ENCODE measurements at regions not wholly inside any gene's neighbourhood (a gene's known extent, or its start where the extent isn't known, plus 50 kb on each side); places are given as distances from the start of the nearest gene placed in this dataset.

DNA sequence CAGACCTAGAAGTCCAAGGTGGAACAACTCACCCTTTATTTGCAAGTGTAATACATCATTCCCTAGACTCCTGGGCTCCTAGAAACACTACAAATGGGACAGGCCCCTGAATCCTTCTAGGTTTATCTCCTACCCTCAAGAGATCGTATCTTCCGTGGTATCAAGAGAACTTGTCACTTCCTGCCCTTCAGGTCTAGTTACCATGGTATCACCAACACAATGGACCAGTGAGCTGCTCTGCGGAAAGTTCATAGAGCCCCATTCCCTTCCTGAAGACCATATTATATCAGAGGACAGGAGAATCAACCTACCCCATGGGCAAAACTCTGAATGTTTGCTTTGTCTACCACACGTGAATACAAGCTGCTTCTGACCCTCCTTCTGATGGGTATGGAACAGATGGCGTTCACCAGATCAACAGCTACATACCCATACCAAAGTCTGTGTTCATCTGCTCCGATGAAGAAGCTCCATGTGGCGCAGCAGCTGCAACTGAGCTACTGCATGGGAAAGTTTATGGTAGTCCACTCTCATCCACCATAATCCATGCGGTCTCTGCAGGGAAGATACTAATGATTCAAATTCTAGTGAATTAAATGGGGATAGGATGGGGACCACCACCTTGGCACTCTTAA is 84.6 kb upstream of the KLF13 start:
- no peak for DNase-seq (ENCODE audit: low read depth in 2 of 2, low spot score in 1 of 2)

DNA sequence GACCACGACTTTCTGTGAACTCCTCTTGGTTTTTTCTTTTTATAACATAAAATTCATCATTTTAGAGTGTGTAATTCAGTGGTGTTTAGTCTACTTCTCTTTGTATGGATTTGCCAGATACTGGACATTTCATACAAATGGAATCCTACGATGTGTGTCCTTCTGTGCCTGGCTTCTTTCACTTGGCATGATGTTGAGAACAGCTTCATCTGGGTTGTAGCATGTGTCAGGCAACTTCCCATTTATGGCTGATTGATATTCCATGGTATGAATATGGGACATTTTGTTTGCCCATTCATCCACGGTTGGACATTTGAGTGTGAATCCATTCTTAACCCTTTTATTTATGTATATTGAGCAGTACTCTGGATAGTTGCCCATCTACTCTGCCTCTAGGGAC is 82.7 kb upstream of the KLF13 start:
- no peak for DNase-seq (ENCODE audit: low read depth in 2 of 2, low spot score in 1 of 2)

DNA sequence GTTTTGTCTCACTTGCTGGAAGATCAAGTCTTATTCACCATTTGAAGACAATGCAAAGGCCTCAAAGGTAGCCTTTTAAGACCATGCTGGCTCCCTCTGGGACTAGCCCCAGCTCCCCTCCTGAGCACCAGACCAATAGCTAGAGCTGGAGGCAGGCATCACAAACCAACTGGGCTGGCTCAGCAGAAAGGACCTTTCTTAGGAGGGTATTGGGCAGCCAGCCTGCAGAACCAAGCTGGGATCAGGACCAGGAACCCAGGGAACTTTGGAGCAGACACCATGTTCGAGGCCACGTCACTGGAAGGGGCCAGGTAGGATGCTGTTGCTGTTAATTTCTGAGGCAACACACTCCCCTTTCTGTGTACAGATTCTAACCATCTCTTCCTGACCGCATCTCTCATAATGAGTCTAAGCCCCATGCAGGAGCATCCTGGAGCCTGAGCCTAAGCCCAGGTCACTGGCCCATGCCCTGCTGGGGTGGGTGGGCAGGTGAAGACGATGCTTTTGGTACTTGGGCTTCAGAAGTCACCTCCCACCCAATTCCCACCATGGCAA is 81.4 kb upstream of the KLF13 start:
- DNase-seq (ENCODE audit: low read depth in 2 of 2, low spot score in 1 of 2) = no peak

DNA sequence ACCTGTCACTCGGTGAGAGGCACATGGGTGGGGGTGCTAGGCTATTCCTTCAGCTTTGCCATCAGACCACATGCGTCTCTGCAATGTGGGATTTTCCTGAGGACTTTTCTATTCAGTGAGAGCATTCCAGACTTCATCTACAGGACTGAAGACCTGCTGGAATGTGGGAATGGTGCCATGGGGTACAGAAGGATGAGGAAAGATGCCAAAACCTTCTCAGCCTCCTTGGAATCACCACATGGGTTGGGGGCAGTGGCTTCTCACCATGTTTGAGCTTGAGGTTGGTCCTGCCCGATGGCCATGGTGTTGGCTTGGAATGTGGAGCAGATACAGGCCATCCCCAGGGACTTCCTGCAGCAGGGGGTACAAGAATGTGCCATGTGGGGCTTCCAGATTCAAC is 80.9 kb upstream of the KLF13 start:
- DNase-seq (ENCODE audit: low read depth in 2 of 2, low spot score in 1 of 2) = no peak

DNA sequence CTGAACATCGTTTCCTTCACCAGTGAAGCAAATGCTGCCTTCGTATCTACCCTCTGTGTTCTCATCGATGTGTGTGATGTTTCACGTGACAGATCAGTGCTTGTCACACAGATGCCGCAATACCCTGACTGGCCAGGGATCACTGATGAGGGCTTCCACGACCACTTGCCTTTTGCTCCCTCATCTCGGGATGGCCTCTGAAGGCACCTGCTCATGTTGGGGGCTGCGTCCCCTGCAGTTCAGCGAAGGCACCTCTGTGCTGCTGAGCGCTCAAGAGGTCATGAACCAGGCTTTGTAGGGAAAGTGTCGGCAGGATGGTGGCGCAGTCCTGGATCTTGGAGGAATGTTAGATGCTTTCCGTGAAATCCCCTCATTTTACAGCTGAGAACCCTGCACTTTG is 79.2 kb upstream of the KLF13 start:
- DNase-seq (ENCODE audit: low read depth in 2 of 2, low spot score in 1 of 2) = no peak

DNA sequence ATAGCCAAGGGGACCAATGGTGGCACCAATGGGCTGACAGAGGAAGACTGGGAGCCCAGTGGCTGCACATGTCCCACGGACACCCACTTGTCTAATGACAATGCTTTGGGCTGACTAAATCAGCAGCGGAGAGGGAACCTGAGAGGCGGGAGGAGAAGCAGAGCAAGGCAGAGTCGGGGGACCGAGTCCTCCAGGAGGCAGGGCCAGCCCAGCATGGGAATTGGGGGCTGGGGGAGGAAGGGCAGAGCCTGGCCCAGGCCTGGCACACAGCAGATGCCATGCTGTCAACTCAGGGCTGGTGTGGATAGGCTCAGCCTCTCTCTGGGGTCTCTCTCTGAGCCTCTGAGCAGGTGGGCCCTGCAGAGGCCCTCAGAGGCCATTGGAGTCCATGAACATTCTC is 78.4 kb upstream of the KLF13 start:
- no peak for DNase-seq (ENCODE audit: low read depth in 2 of 2, low spot score in 1 of 2)

DNA sequence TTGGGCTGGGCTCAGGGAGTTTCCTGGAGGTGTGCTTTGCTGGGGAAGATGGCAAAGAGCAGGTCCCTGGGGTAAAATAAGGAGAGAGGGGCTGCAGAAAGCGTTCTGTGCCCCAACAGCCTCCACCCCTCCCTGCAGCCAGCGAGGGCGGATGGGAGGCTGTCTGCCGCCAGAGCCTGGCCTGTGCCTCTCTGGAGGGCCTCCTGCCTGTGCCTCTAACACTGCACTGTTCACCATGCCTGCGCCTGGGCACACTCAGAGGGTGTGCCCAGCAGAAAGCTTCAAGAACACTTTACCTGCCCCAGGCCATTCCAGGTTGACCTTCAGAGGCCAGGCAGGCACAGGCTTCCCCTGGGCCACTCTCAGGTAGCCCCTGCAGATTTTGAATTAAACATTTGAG is 77.7 kb upstream of the KLF13 start:
- DNase-seq (ENCODE audit: low read depth in 2 of 2, low spot score in 1 of 2) = no peak

DNA sequence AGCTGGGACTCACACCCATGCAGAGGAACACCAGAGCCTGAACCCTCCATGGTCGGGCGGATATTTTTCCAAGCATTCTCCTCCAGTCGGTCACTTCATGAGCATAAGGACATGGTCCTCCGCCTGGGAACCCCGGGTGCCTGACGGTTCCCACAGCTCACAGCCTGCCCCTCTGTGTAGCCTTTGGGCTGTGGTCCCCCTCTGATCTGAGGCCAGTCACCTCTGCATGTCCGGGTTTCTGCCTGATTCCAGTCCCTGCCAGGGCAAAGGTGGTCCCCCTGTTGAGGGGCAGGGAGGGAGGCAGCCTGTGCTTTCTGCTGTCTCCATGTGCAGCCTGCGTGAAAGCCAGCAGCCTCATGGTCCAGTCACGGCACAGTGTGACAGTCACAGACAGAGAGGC is 76.6 kb upstream of the KLF13 start:
- no peak for DNase-seq (ENCODE audit: low read depth in 2 of 2, low spot score in 1 of 2)

DNA sequence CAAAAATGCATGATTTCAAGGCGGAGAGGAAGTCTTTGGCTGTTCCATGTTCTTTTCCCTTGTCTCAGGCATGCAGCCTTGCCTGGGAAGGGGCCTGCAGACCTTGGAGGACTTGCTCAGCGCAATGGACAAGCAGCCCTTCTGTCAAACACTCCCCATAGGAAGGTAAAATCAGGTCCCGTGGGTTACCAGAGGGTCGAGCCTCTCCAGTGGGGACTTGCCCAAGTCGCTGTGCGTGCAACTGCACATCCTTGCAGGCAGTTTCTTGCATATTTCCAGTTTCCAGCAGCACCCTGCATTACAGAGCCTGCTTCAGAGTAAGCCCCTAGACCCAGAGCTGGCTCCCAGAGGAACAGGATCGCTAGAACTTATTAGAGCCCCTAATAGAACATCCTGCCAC is 75.5 kb upstream of the KLF13 start:
- DNase-seq (ENCODE audit: low read depth in 2 of 2, low spot score in 1 of 2) = no peak

DNA sequence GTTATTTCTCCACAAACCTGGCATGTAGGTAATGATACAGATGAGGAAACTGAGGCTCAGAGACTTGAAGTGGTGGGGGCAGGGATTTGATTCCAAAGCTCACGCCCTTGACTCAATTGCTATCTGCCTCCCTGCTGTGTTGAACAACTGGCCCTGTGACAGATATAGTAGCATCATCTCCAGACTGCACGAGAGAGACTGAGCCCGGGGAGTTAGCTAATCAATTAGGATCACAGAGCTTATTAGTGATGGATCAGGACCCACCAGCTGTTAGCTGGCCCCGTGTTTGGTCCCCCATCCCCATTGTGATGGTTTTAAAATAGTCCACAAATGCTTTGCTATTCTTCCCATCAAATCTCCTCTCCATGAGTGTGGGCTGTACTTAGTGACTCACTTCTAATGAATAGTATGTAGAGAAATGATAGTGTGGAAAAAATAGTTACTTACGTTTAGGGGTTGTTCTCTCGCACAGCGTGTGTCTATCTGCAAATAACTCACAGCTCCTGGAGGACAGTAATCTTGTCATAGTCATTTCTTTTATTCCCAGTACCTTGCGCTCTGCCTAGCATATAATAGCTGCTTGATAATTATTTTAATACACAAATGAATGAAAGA is 74.4 kb upstream of the KLF13 start:
- DNase-seq (ENCODE audit: low read depth in 2 of 2, low spot score in 1 of 2) = no peak

DNA sequence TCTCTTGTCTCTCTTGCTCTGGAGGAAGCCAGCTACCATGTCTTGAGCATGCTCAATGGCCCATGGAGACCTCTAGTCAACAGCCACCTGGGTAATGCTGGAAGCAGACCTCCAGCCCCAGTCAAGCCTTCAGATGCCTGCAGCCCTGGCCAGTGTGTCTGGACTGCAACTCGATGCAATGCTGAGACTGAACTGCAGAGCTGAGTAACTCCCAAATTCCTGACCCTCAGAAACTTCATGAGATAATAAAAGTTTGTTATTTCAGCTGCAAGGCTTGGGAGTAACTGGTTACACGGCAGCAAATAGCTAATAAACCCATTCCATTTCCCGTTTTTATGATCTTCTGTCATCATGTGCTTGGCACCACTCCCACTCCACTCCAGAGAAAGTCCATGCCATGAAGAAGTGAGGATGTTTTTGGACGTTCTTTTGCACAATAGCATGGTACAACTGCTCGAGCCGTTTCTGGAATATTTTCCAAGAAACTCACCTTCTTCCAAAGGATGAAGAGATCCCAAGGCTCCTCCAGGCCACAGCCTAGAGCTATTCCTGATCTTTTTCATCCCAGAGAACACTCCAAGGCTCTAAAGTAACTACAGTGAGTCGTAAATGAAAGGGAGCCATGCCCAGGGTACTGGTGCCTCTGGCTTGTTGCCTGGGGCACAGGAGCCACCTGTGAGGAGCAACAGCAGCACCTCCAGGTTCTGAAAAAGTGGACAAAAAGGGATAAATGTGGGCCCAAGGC is 72.0 kb upstream of the KLF13 start:
- no peak for DNase-seq (ENCODE audit: low read depth in 2 of 2, low spot score in 1 of 2)

DNA sequence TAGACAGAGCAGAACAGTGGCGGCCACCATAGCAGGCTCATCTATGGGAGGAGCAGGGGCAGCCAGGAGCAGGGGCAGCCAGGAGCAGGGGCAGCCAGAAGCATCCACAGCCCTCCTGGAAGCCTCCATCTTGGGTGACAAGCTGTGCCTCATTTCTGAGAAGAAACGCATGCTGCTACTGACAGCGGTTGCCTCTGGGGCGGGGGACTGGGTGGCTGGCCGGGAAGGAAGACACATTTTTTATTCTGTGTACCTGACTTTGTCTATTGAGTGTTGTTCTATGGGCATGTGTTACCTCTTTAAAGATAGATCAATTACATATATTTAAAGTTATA is 71.5 kb upstream of the KLF13 start:
- no peak for DNase-seq (ENCODE audit: low read depth in 2 of 2, low spot score in 1 of 2)

DNA sequence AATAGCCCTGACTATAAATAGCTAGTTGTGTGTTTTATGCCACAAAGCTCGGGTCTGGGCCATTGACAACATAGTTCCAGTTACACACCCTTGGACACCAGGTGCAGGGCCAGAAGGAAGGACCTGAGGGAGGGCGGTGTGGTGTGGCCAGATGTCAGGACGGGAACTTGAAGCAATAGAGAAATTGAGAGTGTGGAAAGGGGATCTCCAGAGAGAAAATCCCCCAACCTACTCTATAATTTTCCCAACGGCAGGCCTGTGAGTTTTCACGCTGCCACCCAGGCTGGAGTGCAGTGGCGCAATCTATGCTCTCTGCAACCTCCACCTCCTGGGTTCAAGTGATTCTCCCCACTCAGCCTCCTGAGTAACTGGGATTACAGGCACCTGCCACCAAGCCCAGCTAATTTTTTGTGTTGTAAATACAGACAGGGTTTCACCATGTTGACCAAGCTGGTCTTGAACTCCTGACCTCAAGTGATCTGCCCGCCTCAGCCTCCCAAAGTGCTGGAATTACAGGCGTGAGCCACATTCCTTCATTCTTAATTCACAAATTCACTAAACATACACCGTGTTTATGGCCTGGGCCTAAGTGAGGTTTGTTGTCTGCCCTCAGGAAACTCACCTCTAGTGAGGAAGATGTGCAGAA is 70.8 kb upstream of the KLF13 start:
- no peak for DNase-seq (ENCODE audit: low read depth in 2 of 2, low spot score in 1 of 2)

DNA sequence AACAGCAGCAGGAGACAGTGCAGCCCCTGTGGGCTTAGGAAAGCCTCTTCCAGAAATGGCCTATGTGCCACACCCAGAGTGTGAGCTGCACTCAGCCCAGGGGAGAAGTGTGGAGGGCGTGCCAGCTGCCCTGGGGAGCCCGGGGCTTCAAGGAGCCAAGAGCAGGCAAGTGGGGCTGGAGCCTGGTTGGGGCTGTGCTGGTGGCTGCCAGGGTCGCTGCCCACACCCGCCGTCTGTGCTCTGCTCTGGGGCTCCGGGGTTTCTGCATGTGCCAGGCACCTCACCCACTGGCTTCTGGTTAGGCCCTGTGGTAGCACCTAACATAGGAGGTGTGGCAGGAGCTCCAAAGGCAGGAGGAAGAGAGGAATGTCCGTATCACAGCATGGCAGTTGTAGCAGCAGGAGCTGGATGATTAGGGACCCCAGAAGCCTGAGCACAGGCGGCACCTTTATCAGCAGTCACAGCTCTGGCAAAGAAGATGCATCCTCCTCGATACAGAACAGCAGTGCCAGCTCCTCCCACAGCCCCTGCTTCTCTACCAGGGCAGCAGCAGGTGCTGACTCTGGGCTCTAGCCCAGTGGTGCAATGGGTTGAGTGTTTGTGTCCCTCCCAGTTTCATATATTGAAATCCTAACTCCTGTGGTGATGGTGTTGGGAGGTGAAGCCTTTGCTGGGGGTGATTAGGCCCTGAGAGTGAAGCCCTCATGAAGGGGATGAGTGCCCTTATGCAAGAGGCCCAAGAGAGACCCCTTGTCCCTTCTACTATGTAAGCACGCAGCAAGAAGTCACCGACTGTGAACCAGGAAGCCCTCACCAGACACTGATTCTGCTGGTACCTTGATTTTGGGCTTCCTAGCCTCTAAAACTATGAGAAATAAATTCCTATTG is 70.0 kb upstream of the KLF13 start:
- DNase-seq (ENCODE audit: low read depth in 2 of 2, low spot score in 1 of 2) = no peak

DNA sequence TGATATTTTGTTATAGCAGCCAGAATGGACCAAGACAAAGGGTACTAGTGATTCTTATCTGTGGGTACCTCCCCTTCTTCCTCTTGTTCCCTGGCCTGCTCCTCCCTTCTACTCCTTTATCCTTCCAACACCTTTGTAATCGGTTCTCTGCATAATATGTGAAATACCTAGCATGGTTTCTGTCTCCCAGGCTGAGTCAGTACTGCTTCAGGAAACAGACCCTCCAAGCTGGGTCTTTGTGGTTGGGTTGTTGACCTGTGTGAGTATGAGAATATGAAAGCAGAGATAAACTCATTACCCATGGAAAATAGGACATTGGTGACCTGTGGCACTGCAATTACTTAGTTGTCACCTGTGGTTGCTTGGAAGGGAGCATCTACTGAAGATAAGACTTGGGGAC is 69.3 kb upstream of the KLF13 start:
- DNase-seq (ENCODE audit: low read depth in 2 of 2, low spot score in 1 of 2) = no peak

DNA sequence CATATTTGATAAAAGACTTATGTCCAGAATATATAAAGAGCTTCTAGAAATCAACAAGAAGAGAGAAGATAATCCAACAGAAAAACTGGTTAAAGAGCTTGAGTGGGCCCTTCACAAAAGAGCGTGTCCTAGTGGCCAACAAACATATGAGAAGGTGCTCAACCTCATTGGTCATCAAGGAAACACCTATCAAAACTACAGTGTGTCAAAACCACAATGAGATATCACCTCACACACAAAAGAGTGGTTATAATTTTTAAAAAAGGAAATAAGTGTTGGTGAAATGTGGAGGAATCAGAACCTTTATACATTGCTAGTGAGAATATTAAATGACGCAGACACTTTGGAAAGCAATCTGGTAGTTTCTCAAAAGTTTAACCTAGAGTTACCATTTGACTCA is 68.4 kb upstream of the KLF13 start:
- no peak for DNase-seq (ENCODE audit: low read depth in 2 of 2, low spot score in 1 of 2)

DNA sequence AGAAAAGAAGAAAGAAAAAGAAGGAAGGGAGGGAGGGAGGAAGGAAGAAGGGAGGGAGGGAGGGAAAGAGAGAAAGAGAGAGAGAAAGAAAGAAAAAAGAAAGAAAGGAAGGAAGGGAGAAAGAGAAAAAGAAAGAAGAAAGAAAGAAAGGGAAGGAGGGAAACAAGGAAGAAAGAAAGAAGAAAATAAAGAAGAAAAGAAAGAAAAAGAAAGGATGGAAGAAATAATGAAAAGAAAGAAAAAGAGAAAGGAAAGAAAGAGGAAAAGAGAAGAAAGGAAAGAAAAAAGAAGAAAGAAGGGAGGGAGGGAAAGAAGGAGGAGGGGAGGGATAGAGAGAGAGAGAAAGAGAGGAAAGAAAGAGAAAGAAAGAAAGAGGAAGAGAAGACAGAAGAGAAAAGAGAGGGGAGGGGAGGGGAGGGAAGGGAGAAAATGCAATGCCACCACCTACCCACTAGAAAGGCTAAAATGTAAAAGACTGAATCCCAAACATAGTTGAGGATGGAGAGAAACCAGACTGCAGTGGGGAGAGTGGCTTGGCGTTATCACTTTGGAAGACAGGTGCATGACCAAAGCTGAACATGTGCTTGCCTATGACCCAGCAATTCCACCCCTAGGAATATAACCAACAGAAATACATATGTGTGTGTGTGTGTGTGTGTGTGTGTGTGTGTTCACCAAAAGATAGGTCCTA is 66.9 kb upstream of the KLF13 start:
- no peak for DNase-seq (ENCODE audit: low read depth in 2 of 2, low spot score in 1 of 2)

DNA sequence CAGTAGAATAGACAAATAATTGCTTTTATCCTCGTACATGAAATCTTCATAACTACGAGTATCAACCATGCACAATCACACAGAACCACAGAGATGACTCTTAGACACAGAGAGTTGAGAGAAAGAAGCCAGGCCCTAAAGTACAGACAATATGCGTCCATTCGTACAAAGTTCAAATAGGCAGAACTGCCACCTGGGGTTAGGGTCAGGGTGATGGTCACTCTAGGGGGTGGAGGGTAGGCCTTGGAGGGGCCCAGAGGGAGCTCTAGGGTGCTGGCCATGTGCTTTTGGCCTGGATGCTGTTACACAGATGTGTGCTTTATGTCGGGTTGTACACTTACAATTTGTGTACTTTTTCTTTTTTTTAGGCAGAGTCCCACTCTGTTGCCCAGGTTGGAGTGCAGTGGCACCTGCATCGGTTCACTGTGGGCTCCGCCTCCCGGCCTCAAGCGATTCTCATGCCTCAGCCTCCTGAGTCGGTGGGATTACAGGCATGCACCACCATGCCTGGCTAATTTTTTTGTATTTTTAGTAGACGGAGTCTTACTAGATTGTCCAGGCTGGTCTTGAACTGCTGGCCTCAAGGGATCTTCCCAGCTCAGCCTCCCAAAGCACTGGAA is 65.9 kb upstream of the KLF13 start:
- DNase-seq (ENCODE audit: low read depth in 2 of 2, low spot score in 1 of 2) = no peak

DNA sequence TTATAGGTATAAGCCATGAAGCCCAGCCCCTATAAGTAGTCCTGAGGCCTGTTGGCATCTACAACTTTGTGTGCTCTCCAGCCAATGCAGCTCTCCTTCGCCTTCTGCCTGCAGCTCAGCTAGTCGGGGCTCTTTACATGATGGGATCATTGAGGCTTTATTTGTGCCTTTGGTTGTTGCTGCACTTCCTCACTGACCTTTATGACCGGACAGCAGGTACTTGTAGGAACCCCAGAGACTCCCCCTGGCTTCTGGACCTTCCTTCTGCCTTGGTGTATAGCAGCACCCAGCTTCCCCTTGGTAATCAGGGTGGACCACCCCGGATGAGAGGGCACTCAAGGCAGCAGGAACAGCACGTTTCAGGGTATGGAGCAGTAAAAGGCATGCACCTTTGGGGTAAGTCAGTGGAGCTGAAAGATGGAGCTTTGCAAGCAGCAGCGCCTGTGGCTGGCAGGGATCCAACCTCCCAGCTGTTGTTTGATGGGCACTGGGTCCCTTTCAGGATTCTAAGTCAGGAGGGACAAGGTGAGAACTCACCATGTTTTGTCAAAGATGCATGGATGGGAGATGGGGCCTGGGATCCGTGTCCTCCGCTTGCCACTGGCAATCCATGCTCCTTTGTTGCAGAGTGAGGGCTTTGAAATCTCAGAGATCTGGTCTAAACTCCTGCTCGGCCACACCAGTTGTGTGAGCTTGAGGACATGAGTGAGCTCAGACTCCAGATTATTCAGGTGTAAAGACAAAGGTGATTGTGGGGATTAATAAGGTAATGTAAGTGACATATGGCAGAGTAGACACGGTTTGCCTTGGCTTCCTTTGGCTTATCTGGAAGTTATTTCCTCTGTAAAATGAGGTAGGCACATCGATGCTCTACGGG is 65.1 kb upstream of the KLF13 start:
- DNase-seq (ENCODE audit: low read depth in 2 of 2, low spot score in 1 of 2) = no peak

Measured in stimulated activated CD8-positive, alpha-beta memory T cell treated with anti-CD3 and anti-CD28 coated beads, Interleukin-4, amount 100 ng/mL, for 1 hour (primary cell).